ENCODE measurements at regions not wholly inside any gene's neighbourhood (a gene's known extent, or its start where the extent isn't known, plus 50 kb on each side); places are given as distances from the start of the nearest gene placed in this dataset.
"Not testable (repeated sequence)": the region's sequence is repeated elsewhere in the genome, so short reads cannot be mapped to it uniquely, and the experiment has no call there.

DNA sequence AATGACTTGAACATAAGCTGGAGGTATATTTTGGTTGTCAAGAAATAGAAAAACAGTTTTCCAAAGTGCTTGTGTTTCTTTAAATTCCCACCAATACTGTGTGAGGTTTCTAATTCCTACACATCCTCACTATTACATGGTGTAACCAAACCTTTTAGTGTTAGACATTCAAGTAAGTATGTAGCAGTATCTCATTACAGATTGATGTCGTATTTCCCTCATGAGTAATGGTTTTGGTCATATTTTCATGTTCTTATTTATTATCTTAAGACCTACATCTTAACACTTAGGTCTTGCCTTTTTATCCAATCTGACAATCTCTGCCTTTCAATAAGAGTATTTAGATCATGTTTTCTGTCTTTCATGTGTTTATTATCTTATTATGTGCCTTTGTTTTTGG lies 253.7 kb upstream of the ANXA10 start:
- DNase-seq (ENCODE audit: low spot score), result no peak

DNA sequence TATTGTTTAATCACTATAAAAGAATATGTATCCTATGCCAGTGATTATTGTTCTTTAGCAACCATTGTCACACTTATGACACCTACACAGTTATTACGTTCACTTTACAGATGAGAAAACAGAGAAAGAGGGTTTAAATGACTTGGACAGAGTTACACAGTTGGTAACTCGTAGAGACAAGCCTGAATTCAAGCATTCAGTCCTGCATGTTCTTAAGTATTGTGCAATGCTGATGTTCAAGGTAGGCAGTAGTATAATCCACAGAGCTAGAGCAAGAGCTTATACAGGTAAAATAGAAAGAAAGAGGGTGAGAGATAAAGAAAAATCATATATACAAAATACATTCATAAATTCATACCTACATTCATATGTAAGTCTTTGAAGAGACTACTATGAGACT lies 249.8 kb upstream of the ANXA10 start:
- no peak for DNase-seq (ENCODE audit: low spot score)

DNA sequence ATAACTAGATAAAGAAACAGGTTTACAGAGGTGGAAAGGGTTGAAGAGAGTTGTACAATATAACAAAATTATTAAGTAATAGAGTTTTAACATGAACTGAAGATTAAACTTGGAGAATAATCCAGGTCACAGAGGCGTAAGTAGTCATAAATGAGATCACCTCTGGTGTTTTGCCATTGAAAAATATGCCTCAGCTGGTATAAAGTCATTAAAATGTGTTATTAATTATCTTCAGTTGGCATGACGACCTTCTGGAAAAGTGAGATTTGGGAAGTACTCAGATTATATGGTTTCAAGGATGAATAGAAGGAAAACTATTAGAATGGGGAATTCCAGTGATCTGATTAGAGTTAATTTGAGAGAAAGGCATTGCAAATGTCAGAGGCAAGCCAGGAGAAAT lies 237.5 kb upstream of the ANXA10 start:
- no peak for DNase-seq (ENCODE audit: low spot score)

DNA sequence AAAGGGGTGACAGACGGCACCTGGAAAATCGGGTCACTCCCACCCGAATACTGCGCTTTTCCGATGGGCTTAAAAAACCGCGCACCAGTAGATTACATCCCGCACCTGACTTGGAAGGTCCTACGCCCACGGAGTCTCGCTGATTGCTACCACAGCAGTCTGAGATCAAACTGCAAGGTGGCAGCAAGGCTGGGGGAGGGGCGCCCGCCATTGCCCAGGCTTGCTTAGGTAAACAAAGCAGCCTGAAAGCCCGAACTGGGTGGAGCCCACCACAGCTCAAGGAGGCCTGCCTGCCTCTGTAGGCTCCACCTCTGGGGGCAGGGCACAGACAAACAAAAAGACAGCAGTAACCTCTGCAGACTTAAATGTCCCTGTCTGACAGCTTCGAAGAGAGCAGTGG lies 234.2 kb upstream of the ANXA10 start:
- DNase-seq (ENCODE audit: low spot score), result not testable (repeated sequence)

DNA sequence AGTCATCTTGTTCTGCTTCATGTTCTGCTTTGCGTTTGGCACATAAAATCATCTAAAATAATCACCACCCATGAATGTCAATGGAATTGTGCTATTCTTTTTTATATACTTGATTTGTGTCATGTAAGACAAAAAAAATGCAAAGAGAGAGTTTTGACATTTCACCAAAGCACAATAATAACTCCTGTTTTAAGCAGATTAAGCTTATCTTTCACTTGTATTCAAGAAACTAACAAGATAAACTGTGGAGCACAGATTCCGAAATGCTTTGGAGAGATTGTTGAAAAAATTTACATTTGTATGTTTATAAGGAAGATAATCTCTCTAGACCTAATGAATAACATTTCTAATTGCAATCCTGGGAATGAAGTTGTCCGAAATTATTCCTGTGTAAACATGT lies 225.1 kb upstream of the ANXA10 start:
- no peak for DNase-seq (ENCODE audit: low spot score)

DNA sequence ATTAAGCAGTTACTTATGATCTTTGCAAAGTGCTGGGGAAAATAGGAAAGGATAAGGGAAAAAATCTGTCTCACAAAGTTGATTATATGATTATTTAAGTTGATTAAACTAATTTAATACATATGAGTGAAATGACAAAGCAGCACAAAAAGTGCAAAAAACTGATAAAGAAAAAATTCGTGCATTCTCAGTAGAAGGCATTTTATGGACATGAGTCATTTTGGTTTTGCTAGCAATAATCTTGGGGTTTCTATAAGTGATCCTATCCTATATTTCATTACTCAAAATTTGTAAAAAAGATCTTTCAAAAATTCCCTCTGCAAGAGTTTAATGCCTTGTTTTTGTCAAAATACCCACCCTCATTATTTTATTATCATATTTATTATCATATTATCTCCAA lies 224.2 kb upstream of the ANXA10 start:
- DNase-seq (ENCODE audit: low spot score), result no peak

DNA sequence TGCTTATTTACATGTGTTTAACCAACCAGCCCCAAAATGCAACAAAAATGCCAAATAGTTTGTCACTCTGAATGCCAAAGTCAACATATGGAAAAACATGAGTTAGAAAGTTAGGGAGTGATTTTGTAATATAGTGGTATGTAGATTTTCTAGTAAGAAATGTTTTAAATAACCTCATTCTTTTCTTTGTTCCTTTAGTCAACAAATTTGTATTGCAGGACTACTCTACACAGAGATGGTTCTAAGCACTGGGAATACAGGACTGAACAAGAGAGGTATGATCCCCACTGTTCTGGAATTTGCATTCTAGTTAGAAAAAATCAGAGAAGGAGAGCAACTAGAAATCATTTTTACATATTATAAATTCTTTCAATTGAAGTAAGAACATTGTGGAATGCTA lies 218.8 kb upstream of the ANXA10 start:
- DNase-seq (ENCODE audit: low spot score), result no peak

DNA sequence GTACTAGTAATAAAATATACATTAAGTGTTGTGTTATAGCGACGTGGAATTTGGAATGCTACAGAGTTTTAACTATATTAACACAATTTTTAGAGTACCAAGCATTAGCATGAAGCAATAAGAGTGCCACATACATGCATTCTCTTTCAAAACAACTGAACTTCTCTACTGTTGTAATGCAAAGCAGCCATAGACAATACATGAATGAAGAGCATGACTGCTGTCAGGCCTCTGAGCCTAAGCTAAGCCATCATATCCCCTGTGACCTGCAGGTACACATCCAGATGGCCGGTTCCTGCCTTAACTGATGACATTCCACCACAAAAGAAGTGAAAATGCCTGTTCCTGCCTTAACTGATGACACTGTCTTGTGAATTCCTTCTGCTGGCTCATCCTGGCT lies 216.2 kb upstream of the ANXA10 start:
- DNase-seq (ENCODE audit: low spot score), result not testable (repeated sequence)

DNA sequence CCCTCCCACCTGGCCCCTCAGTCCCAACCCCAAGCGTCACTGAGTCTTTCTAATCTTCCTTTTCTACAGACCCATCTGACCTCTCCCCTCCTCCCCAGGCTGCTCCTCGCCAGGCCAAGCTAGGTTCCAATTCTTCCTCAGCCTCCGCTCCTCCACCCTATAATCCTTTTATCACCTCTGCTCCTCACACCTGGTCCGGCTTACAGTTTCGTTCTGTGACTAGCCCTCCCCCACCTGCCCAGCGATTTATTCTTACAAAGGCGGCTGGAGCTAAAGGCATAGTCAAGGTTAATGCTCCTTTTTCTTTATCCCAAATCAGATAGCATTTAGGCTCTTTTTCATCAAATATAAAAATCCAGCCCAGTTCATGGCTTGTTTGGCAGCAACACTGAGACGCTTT lies 214.5 kb upstream of the ANXA10 start:
- DNase-seq (ENCODE audit: low spot score), result not testable (repeated sequence)

DNA sequence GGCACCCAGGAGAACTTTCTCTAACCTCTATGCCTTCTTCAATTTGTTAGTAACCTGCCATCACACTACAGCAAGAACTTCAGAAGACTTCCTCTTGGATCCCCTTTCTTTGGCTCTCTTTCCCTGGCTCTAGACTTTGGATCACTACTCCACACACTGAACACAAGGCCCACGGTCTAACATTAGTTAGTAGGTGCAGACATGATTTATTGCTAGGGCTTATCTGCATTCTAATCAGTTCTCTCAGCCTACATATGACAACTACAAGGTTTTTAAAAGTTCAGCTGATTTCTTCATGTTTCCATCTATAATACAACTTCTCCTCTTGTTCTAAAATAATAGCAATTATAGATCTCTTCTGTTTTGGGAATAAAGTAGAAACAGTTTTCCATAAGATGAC lies 209.1 kb upstream of the ANXA10 start:
- no peak for DNase-seq (ENCODE audit: low spot score)

DNA sequence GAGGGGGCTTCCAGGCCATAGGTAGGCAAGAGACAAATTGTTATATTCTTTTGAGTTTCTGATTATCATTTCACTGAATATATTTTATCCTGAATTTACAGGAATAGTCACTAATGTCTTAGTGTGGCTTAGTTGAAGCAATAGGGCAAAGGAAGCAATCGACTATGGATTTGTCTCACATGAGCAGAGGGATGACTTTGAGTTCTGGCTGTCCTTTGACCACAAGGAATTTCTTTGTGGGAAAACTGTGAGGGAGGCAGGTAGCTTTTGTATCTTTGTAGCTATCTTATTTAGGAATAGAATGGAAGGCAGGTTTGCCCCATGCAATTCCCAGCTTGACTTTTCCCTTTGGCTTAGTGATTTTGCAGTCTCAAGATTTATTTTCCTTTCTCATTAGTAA lies 207.3 kb upstream of the ANXA10 start:
- DNase-seq (ENCODE audit: low spot score), result no peak

DNA sequence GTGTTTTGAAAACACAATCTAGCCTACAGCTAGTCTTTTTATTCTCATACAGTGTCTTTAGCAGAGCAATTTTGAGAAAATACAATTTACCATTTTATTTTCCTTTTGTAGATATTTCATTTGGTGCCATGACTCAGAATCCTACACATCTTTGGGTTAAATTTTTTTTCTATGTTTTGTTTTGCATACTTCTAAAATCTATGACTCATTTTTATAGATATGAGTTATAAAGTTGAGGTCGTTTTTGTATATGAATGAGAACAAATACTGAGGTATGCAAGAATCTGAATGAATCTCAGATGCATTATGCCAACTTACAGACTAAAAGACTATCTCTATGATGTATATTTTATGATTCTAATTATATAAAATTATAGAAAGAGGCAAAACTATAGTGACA lies 206.5 kb upstream of the ANXA10 start:
- DNase-seq (ENCODE audit: low spot score), result no peak

DNA sequence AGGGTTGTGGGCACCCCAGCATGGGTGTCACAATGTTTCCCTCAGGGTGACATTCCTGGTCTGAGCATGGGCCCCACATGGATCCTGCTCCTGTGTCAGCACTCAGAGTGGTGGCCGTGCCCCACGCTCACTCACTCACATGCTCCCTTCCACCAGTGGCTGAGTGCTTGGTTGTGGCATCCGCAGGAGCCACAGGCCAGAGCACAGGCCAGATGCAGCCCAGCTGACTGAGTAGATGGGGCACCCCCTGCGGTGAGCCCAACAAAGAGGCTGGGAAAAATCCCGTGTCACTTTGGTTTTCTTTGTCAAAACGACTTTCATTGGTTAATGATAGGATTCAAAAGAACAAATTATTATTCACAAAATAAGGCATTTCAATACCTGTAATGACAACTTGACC lies 204.6 kb upstream of the ANXA10 start:
- DNase-seq (ENCODE audit: low spot score), result no peak

DNA sequence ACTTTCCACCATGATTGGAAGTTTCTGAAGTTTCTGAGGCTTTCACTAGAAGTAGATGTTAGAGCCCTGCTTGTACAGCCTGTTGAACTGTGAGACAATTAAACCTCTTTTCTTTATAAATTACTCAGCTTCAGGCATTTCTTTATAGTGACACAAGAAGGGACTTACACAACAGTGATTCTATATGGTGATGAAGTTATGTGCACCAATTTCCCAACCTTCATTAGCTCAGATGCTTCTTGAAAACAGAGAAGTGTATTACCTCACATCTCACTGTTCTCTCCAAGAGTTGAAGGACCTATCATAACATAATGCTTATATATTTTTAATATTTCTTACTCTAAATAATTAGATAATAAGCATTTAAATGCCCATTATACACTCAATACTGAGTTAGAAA lies 202.1 kb upstream of the ANXA10 start:
- DNase-seq (ENCODE audit: low spot score), result no peak

DNA sequence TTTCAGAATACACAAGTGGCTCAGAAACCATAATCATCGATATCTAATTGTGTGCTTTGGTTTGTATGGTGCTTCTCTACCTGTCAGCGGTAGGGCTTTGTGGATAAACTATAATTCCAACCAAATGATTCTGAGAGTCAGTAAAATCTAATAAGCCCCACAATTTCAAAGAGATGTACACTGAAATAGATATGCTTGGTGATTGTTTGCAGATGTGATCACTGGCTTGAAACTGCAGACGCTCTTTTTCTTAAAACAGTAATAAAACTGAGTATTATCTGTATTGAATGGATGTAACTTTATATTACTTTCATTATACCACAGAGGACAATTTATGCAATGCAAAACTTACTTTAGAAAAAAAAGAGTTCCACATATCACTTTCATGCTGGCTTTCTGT lies 198.8 kb upstream of the ANXA10 start:
- no peak for DNase-seq (ENCODE audit: low spot score)

DNA sequence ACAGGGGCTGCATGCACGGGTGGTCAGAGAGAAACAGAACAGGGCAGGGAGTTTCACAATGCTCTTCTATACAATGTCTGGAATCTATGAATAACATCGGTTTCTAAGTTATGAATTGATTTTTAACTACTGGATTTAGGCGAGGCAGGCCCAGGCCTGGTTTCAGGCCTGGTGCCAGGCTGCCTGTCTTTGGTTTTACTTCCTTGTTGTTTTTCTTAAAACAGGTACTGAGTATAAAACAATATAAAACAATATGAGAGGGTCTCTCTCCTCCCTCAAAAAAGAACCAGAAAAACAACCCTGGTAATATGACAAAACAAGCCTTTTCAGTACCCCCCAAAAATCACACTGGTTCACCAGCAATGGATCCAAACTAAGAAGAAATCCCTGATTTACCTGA lies 196.1 kb upstream of the ANXA10 start:
- not testable (repeated sequence) for DNase-seq (ENCODE audit: low spot score)

DNA sequence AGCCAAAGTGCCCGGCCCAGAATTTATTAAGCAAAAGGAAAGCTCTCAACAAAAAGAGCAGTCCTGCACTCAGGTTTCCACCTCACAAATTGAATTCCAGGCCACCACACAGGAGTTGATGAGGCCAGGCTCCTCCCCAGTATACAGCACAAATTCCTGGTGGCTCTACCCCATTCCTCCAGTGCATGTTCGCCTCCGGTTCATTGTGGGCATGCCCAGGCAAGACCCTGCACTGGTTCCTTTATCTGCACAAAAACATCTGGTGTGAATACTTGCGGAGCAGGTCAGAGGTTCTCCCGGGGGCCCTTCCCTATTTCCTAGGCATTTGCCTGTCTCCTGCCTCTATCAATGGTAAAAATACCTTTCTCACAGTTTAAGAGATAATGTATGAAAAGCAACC lies 195.2 kb upstream of the ANXA10 start:
- no peak for DNase-seq (ENCODE audit: low spot score)

DNA sequence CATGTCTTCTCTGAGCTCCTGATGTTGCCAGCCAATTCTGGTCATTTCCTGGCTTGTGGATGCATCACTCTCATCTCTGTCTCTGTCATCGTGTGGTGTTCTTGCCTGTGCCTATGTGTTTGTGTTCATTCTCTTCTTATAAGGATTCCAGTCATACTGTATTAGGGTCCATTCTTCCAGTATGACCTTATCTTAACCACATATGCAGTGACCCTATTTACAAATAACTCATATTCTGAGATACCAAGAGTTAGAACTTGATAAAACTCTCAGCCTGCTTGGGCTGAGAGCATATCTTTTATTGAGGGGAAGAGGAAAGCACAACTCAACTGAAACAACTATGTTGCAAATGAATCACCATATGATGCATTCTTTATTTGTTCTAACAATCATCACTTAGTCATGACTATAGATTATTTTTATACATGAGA lies 189.0 kb upstream of the ANXA10 start:
- DNase-seq (ENCODE audit: low spot score), result no peak

DNA sequence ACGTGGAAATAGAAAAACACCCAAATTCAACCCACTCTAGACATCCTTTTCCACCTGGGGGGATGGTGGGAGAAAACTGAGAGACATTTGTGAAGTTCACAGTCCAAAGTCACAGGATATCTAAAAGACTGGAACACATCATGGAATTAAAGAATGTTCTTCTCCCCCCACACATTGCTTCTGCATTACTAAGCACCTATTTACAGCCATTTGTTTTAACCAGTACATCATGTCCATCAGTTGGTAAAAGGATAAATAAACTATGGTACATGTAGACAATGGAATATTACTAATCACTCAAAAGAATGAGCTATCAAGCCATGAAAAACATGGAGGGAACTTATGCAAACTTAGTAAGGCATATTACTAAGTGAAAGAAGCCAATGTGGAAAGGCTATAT lies 185.5 kb upstream of the ANXA10 start:
- DNase-seq (ENCODE audit: low spot score), result no peak

DNA sequence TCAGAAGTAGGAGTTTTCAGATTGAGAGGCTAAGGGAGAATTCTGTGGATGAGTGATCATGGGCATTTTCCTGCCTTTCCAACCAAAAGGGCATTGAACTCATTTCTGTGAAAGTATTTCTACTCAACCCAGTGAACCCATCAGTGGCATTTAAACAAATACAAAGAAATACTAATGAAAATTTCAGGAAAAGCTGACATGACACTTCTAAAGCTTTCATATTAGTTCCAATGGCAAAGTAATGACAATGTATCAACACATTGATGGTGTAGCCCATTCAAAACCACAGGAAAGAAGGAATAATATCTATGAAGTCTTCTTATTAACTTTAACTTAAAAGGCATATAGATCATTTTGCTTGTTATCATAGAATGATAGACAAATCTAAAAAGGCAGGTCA lies 183.5 kb upstream of the ANXA10 start:
- DNase-seq (ENCODE audit: low spot score), result no peak

DNA sequence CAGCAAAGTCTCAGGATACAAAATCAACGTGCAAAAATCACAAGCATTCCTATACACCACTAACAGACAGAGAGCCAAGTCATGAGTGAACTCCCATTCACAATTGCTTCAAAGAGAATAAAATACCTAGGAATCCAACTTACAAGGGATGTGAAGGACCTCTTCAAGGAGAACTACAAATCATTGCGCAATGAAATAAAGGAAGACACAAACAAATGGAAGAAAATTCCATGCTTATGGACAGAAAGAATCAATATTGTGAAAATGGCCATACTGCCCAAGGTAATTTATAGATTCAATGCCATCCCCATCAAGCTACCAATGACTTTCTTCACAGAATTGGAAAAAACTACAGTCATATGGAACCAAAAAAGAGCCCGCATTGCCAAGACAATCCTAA lies 179.8 kb upstream of the ANXA10 start:
- not testable (repeated sequence) for DNase-seq (ENCODE audit: low spot score)

DNA sequence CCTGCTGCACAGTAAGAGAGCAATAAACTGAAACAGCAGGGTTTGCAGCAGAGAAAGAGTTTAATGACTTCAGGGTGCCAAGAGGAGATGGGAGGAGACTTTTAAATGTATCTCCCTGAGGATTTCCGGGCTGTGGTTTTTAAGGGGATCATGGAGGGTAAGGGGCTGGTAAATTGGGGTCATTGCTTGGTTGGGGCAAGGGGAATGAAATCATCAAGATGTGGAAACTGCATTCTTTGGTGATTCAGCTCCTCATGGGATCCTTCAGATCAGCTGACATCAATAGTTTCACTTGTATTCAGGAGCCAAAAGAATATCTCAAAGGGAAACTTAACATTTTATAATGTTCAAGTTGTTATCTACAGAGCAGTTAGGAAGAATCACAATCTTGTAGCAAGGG lies 174.3 kb upstream of the ANXA10 start:
- no peak for DNase-seq (ENCODE audit: low spot score)

DNA sequence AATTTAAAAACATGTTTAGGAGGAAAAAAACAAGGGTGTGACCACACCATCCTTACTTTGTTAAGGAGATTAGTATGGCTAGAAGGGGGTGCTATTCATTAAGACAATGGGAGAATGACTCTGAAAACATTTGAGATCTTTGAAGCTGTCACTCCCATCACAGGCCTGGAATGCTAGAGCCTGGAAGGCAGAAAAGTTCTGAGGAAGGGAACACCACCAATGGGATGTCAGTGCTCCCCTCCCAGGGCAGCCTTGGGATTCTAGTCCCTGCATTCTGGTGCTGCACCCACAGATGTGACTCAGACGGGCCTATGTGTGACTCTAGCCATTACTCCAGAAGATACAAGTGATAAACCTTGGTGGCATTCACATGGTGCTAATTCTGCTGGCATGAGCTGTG lies 162.2 kb upstream of the ANXA10 start:
- DNase-seq (ENCODE audit: low spot score), result no peak

DNA sequence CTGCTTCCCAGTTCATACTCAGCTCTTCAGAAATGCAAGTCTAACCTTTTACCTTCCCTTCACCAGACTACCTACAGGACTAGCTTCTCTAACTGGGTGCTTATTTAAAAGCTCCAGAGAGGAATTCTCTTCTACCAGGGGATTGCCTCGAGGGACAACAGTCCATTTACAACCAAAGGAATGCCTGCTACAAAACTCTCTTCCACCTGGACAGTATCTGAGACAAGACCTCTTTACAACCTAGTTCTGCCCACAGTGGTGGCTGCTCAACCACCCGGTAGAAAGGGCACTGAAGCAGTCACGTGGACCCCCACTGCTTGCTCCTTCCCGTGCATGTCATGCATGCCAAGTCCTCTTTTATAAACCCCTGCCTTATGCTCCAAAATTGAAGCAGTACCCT lies 158.1 kb upstream of the ANXA10 start:
- DNase-seq (ENCODE audit: low spot score), result no peak

DNA sequence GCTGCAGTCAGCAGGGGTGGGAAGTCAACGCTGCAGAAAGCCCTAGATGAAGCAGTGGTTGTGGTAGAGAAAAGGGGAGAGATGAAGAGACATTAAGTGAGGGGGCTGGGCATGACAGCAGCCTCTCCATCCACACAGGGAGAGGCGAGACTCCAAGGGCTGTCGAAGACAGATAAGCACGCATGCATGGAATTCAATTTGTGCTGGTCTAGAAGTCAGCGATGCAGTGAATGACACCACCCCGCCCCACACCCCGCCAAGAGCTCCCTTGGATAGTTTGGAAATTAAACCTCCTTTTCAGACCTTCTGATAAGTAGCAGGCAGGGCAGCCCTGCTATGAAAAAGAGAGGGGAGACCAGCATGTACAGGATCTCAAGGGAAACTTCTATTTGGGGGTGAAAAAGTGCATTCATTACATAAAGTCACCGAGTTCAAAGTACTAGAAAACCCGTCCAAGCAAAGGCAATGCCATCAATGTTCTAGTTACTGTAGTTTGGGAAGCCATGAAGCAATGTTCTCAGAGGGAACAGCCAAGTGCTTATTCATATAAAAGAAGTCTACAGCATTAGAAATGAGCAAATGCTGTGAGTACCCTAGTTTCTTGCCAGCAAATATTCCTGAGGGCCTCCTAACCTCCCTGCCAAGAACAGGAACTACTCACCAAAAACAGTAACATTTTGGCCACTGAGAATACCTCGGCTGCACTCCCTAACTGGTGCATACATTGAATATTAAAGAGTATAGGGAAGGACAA lies 152.3 kb upstream of the ANXA10 start:
- no peak for DNase-seq (ENCODE audit: low spot score)
